GM12878 (cell line): ENCODE measurements at regions not wholly inside any gene's neighbourhood (a gene's known extent, or its start where the extent isn't known, plus 50 kb on each side); places are given as distances from the start of the nearest gene placed in this dataset.

Experiments used
- ATAC-seq: fragments of 200-7000 bp; cut with Tn5 transposase; 3 replicates; pipeline ENCODE4 v1.9.1; 2020; ENCODE audit warnings: mild to moderate bottlenecking, moderate library complexity
- BruUV-seq: library from RNA; stranded (reverse); fragments of 400-500 nt; replicated peaks from 2 replicates; lab custom pipeline; 2021; lab: Mats Ljungman, UMichigan
- CTCF ChIA-PET: fragments of 300-600 bp; sonication (Branson Sonifier 250); formaldehyde crosslinking; extraction: SDS; loops from one replicate; lab custom pipeline; 2021; ENCODE audit warnings: inconsistent platforms; lab: Yijun Ruan, JAX
- POLR2A ChIA-PET: fragments of 350-600 bp; formaldehyde crosslinking; extraction: SDS; loops from one replicate; lab custom pipeline; 2021; ENCODE audit warnings: inconsistent platforms; lab: Charles Lee
- RAD21 ChIA-PET: fragments of 300-600 bp; sonication (Branson Sonifier 250); formaldehyde crosslinking; loops from one replicate; lab custom pipeline; 2023; ENCODE audit warnings: antibody characterized with exemption; ENCODE audit not compliant: unreplicated experiment; lab: Charles Lee
- SMC1A ChIA-PET: fragments of 300-600 bp; sonication (Branson Sonifier 250); formaldehyde crosslinking; loops from one replicate; lab custom pipeline; 2023; ENCODE audit not compliant: unreplicated experiment, uncharacterized antibody; lab: Charles Lee
- DNase-seq: peaks from one replicate; pipeline ENCODE4 v3.0.0-alpha.2; 2011; ENCODE audit warnings: low read depth, low spot score
- FAIRE-seq: peaks from 3 replicates; lab custom pipeline; 2011; peaks lifted over from hg19 to GRCh38; lab: Jason Lieb, UNC
- H2AFZ ChIP-seq: 2 replicates; pipeline ENCODE4 v1.6.0; 2011; ENCODE audit warnings: low read depth, low read length, control low read depth; ENCODE audit not compliant: control insufficient read depth
- H3K27ac ChIP-seq: 2 replicates; pipeline ENCODE4 v1.5.1; 2011; ENCODE audit warnings: control low read depth; ENCODE audit not compliant: control insufficient read depth, insufficient read depth
- H3K27me3 ChIP-seq, 2 experiments: replicated peaks in 1 of 2; 2 replicates each; pipeline versions ENCODE4 v1.6.0 to v1.6.1; 2011; ENCODE audit warnings: low read length in 1 of 2; ENCODE audit not compliant: control insufficient read depth in 2 of 2, insufficient read depth in 2 of 2
- H3K36me3 ChIP-seq, 2 experiments: 2 replicates each; pipeline ENCODE4 v1.5.1; 2011; ENCODE audit warnings: low read length in 1 of 2; ENCODE audit not compliant: control insufficient read depth in 2 of 2, insufficient read depth in 2 of 2
- H3K4me1 ChIP-seq: 2 replicates; pipeline ENCODE4 v1.6.1; 2011; ENCODE audit warnings: mild to moderate bottlenecking, low read length, moderate library complexity, mixed read lengths; ENCODE audit not compliant: control insufficient read depth, insufficient read depth
- H3K4me2 ChIP-seq: 2 replicates; pipeline ENCODE4 v1.6.0; 2011; ENCODE audit warnings: control low read depth; ENCODE audit not compliant: control insufficient read depth, insufficient read depth
- H3K4me3 ChIP-seq: fragments of 200-600 bp; sonication (generic); 2 replicates; pipeline ENCODE4 v1.5.1; 2016
- H3K79me2 ChIP-seq: 2 replicates; pipeline ENCODE4 v1.6.0; 2011; ENCODE audit warnings: low read length; ENCODE audit not compliant: control insufficient read depth, insufficient read depth
- H3K9ac ChIP-seq: 2 replicates; pipeline ENCODE4 v1.8.0; 2011; ENCODE audit warnings: low read length, control low read depth, mixed read lengths; ENCODE audit not compliant: control insufficient read depth, insufficient read depth
- H3K9me3 ChIP-seq: replicated peaks from 3 replicates; pipeline ENCODE4 v1.5.1; 2011; ENCODE audit warnings: mild to moderate bottlenecking, low read length; ENCODE audit not compliant: control insufficient read depth, insufficient read depth
- H4K20me1 ChIP-seq: 2 replicates; pipeline ENCODE4 v1.6.0; 2011; ENCODE audit not compliant: control insufficient read depth, insufficient read depth
- BCL3 ChIP-seq: IDR thresholded peaks from 2 replicates; pipeline ENCODE4 v1.6.1; 2011; ENCODE audit warnings: borderline replicate concordance, low read depth, mild to moderate bottlenecking, moderate library complexity, low read length; ENCODE audit not compliant: insufficient read depth, poor library complexity, severe bottlenecking
- BRCA1 ChIP-seq: IDR thresholded peaks from 2 replicates; pipeline ENCODE4 v1.6.1; 2011; ENCODE audit warnings: low read depth, low read length, improper control_type of control experiment
- CHD4 ChIP-seq: fragments of 200-600 bp; sonication (generic); IDR thresholded peaks from 2 replicates; pipeline ENCODE4 v1.6.1; 2016; ENCODE audit warnings: mild to moderate bottlenecking
- CREB1 ChIP-seq: IDR thresholded peaks from 2 replicates; pipeline ENCODE4 v1.6.1; 2012; ENCODE audit warnings: low read depth, mild to moderate bottlenecking, inconsistent platforms
- EP300 ChIP-seq, 2 experiments: fragments of 150-350 bp in 1 of 2; IDR thresholded peaks; 2 replicates each; pipeline ENCODE4 v1.6.1; 2011 to 2012; ENCODE audit warnings: low read depth in 2 of 2, low read length in 2 of 2, borderline replicate concordance in 1 of 2, improper control_type of control experiment in 1 of 2, inconsistent platforms in 1 of 2; ENCODE audit not compliant: control insufficient read depth in 1 of 2
- ESRRA ChIP-seq: IDR thresholded peaks from 2 replicates; pipeline ENCODE4 v1.6.1; 2012; ENCODE audit warnings: mild to moderate bottlenecking, low read length, improper control_type of control experiment
- EZH2 ChIP-seq: IDR thresholded peaks from 2 replicates; pipeline ENCODE4 v1.6.1; 2012; ENCODE audit warnings: low read depth, mild to moderate bottlenecking, control low read depth, inconsistent platforms, low read length, borderline replicate concordance; ENCODE audit not compliant: control insufficient read depth
- FOXM1 ChIP-seq: IDR thresholded peaks from 2 replicates; pipeline ENCODE4 v1.6.1; 2012; ENCODE audit warnings: low read depth, mild to moderate bottlenecking, inconsistent platforms, low read length, moderate library complexity
- HDAC6 ChIP-seq: fragments of 200-600 bp; sonication (generic); IDR thresholded peaks from one replicate; pipeline ENCODE4 v1.8.0; 2017; ENCODE audit warnings: antibody characterized with exemption; ENCODE audit not compliant: unreplicated experiment
- MTA3 ChIP-seq: IDR thresholded peaks from 2 replicates; pipeline ENCODE4 v1.6.1; 2012; ENCODE audit warnings: low read length, inconsistent platforms, borderline replicate concordance
- NR2C1 ChIP-seq: fragments of 450-650 bp; IDR thresholded peaks from 2 replicates; pipeline ENCODE4 v1.6.1; 2017; ENCODE audit warnings: antibody characterized with exemption, mild to moderate bottlenecking, moderate library complexity
- PML ChIP-seq: IDR thresholded peaks from 2 replicates; pipeline ENCODE4 v1.6.1; 2012; ENCODE audit warnings: low read length, inconsistent platforms
- POLR2A ChIP-seq: IDR thresholded peaks from 2 replicates; pipeline ENCODE4 v1.6.1; 2011; ENCODE audit warnings: low read depth, mild to moderate bottlenecking, low read length
- RBBP5 ChIP-seq: fragments of 200-600 bp; sonication (generic); conservative IDR thresholded peaks from 2 replicates; pipeline ENCODE4 v1.6.1; 2016
- RCOR1 ChIP-seq: conservative IDR thresholded peaks from 2 replicates; pipeline ENCODE4 v1.6.1; 2012; ENCODE audit warnings: low read depth, low read length, improper control_type of control experiment
- SREBF1 ChIP-seq: IDR thresholded peaks from 2 replicates; pipeline ENCODE4 v1.6.1; 2012; ENCODE audit warnings: mild to moderate bottlenecking, low read length
- ZBTB4 ChIP-seq: fragments of 450-650 bp; formaldehyde crosslinking; IDR thresholded peaks from 2 replicates; pipeline ENCODE4 v1.4.0; 2022; ENCODE audit warnings: mild to moderate bottlenecking, moderate library complexity
- WGBS: methylation state at CpG from one replicate; pipeline ENCODE4 v1.1.6; 2016; ENCODE audit warnings: low lambda C conversion rate; ENCODE audit not compliant: insufficient replicate concordance, insufficient coverage; ENCODE audit errors: missing lambda C conversion rate; 5-methylcytosine and 5-hydroxymethylcytosine counted together
- in situ Hi-C: fragments of 300-500 bp; cut with MboI; formaldehyde crosslinking; loops from 9 replicates; pipeline ENCODE4 v1.14.3; 2018; ENCODE audit warnings: mixed read lengths
- intact Hi-C: fragments of 100-400 bp; cut with micrococcal nuclease; formaldehyde crosslinking; loops from one replicate; pipeline ENCODE4 v1.14.2; 2022; ENCODE audit not compliant: unreplicated experiment

GRCh38 chr5:16306812-16307211 lies 127.2 kb upstream of the MARCHF11 start:
- no peak overlapping the region for H2AFZ ChIP-seq
- TF ChIP-seq HDAC6 (no peak), RBBP5 (no peak), RCOR1 (no peak), ESRRA (no peak), NR2C1 (no peak)
- no peaks in the 10 kb centered on the region for H3K36me3 ChIP-seq
- FAIRE-seq (no peak), DNase-seq (no peak), ATAC-seq (no peak)
- ChIA-PET SMC1A (no interaction called here), RAD21 (no interaction called here), POLR2A (no interaction called here), CTCF (interaction anchor here (1.1 kb wide), 2 partner anchors 10 to 146 kb away, joined by 3 to 4 read pairs; no protein-coding TSS in a partner anchor)
- BruUV-seq, result no TSS peak
- no peak overlapping the region for H3K4me3 ChIP-seq
- no peaks in the 10 kb centered on the region for H3K27me3 ChIP-seq
- no peaks in the 10 kb centered on the region for H3K79me2 ChIP-seq
- no peaks in the 10 kb centered on the region for H3K9me3 ChIP-seq
- WGBS, result 0% methylated on average over 1 of the region's 1 CpG
- H3K9ac ChIP-seq, result no peak overlapping the region
- no peaks in the 10 kb centered on the region for H4K20me1 ChIP-seq
- in situ Hi-C loops (no loop called here), intact Hi-C loops (no loop called here)
- H3K4me2 ChIP-seq, result no peak overlapping the region
- H3K27ac ChIP-seq, result no peak overlapping the region
- no peaks in the 10 kb centered on the region for H3K4me1 ChIP-seq

- Histone ChIP-seq H3K79me2 (no peaks in the 10 kb centered on the region), H2AFZ (no peak overlapping the region), H3K27me3 (no peaks in the 10 kb centered on the region), H3K9me3 (no peaks in the 10 kb centered on the region), H3K4me2 (no peak overlapping the region), H3K27ac (no peak overlapping the region), H4K20me1 (no peaks in the 10 kb centered on the region), H3K36me3 (no peaks in the 10 kb centered on the region), H3K4me3 (no peak overlapping the region), H3K9ac (no peak overlapping the region), H3K4me1 (no peaks in the 10 kb centered on the region)
- DNase-seq (no peak), ATAC-seq (no peak), FAIRE-seq (no peak)
- ChIA-PET SMC1A (no interaction called here), POLR2A (no interaction called here), RAD21 (no interaction called here), CTCF (no interaction called here)
- no TSS peak for BruUV-seq
- intact Hi-C loops, result no loop called here
- in situ Hi-C loops, result no loop called here
- 57% methylated on average over 6 of the region's 6 CpGs for WGBS
- TF ChIP-seq ZBTB4 (CRISPR knock-in tag) (no peak), EP300 (IDR thresholded peaks at IDR 0.05; ENCODE audit: borderline replicate concordance in 1 of 2, control insufficient read depth in 1 of 2, low read depth in 2 of 2, low read length in 2 of 2) (no peak), MTA3 (no peak), BCL3 (no peak), FOXM1 (no peak), EZH2 (no peak), CREB1 (no peak), SREBF1 (no peak), POLR2A (no peak), BRCA1 (no peak), CHD4 (no peak), PML (no peak)
Observed at GRCh38 chr5:16304846-16305245, 125.3 kb upstream of the MARCHF11 start.
